A549 (cell line): ENCODE measurements at regions not wholly inside any gene's neighbourhood (a gene's known extent, or its start where the extent isn't known, plus 50 kb on each side); places are given as distances from the start of the nearest gene placed in this dataset.

Experiments
- ATAC-seq, 2 experiments: fragments of 200-7000 bp in 1 of 2; fragments of >200 bp in 1 of 2; cut with Nextera tagmentation in 1 of 2; cut with Tn5 transposase in 1 of 2; 3 replicates each; pipeline versions ENCODE4 v1.8.0 to v1.9.1; 2018 to 2020; ENCODE audit warnings: mild to moderate bottlenecking in 1 of 2, moderate library complexity in 1 of 2
- CTCF ChIA-PET: fragments of 300-600 bp; sonication (Branson Sonifier 250); formaldehyde crosslinking; extraction: SDS; loops from one replicate; lab custom pipeline; 2021; ENCODE audit warnings: antibody characterized with exemption, inconsistent platforms; lab: Yijun Ruan, JAX
- POLR2A ChIA-PET: fragments of 350-600 bp; formaldehyde crosslinking; extraction: SDS; loops from one replicate; lab custom pipeline; 2021; ENCODE audit warnings: antibody characterized with exemption, inconsistent platforms; lab: Yijun Ruan, JAX
- DNase-seq, 2 experiments: peaks; one replicate each; pipeline versions ENCODE4 v3.0.0 to v3.0.0-alpha.2; 2011 to 2016; ENCODE audit warnings: low read depth in 1 of 2, low spot score in 1 of 2
- FAIRE-seq: peaks from 2 replicates; lab custom pipeline; 2011; peaks lifted over from hg19 to GRCh38; lab: Jason Lieb, UNC
- H3K27ac ChIP-seq, 2 experiments: fragments of >200 bp; sonication (Bioruptor Twin); formaldehyde crosslinking; 3 replicates each; pipeline ENCODE4 v1.5.1; 2016 to 2017
- H3K4me1 ChIP-seq: fragments of >200 bp; sonication (Bioruptor Twin); formaldehyde crosslinking; 3 replicates; pipeline ENCODE4 v1.6.1; 2016
- H3K4me2 ChIP-seq: fragments of >200 bp; sonication (Bioruptor Twin); formaldehyde crosslinking; 3 replicates; pipeline ENCODE4 v1.6.1; 2016
- H3K4me3 ChIP-seq: fragments of >200 bp; sonication (Bioruptor Twin); formaldehyde crosslinking; 3 replicates; pipeline ENCODE4 v1.5.1; 2016
- H3K9me3 ChIP-seq: fragments of >200 bp; sonication (Bioruptor Twin); formaldehyde crosslinking; 3 replicates; pipeline ENCODE4 v1.6.1; 2016
- CBX8 ChIP-seq: fragments of 200-600 bp; sonication (generic); IDR thresholded peaks from 2 replicates; pipeline ENCODE4 v1.6.1; 2016
- CEBPB ChIP-seq, 2 experiments: fragments of >200 bp in 1 of 2; sonication (Bioruptor Twin) in 1 of 2; formaldehyde crosslinking in 1 of 2; IDR thresholded peaks; 2 replicates each; pipeline ENCODE4 v1.6.1; 2012 to 2016
- EHMT2 ChIP-seq: fragments of 200-600 bp; sonication (generic); IDR thresholded peaks from 2 replicates; pipeline ENCODE4 v1.6.1; 2016; ENCODE audit warnings: antibody characterized with exemption, low read depth, mild to moderate bottlenecking, moderate library complexity
- FOXS1 ChIP-seq: fragments of 250-450 bp; sonication (Bioruptor Pico); IDR thresholded peaks from 2 replicates; pipeline ENCODE4 v1.5.0; 2020; ENCODE audit warnings: mild to moderate bottlenecking, moderate library complexity
- GATA3 ChIP-seq: IDR thresholded peaks from 2 replicates; pipeline ENCODE4 v1.6.1; 2012; ENCODE audit warnings: borderline replicate concordance
- JUNB ChIP-seq: fragments of >200 bp; sonication (Bioruptor Twin); formaldehyde crosslinking; IDR thresholded peaks from 2 replicates; pipeline ENCODE4 v1.6.1; 2016
- KDM1A ChIP-seq: fragments of 200-600 bp; sonication (generic); IDR thresholded peaks from 2 replicates; pipeline ENCODE4 v1.6.1; 2016; ENCODE audit warnings: low read depth, mild to moderate bottlenecking
- KDM5A ChIP-seq: fragments of 200-600 bp; sonication (generic); IDR thresholded peaks from 2 replicates; pipeline ENCODE4 v1.6.1; 2016; ENCODE audit warnings: antibody characterized with exemption, mild to moderate bottlenecking
- PHF8 ChIP-seq: fragments of 200-600 bp; sonication (generic); IDR thresholded peaks from 2 replicates; pipeline ENCODE4 v1.6.1; 2016; ENCODE audit warnings: low read depth, mild to moderate bottlenecking, antibody characterized with exemption, moderate library complexity, borderline replicate concordance
- RARB ChIP-seq: fragments of 250-450 bp; sonication (Bioruptor Pico); IDR thresholded peaks from 2 replicates; pipeline ENCODE4 v1.8.0; 2021; ENCODE audit warnings: mild to moderate bottlenecking, moderate library complexity
- RCOR1 ChIP-seq: fragments of 150-350 bp; IDR thresholded peaks from 2 replicates; pipeline ENCODE4 v1.6.1; 2014; ENCODE audit warnings: antibody characterized with exemption, low read length, low read depth
- RNF2 ChIP-seq: fragments of 200-600 bp; sonication (generic); IDR thresholded peaks from 2 replicates; pipeline ENCODE4 v1.6.1; 2016; ENCODE audit warnings: low read depth, mild to moderate bottlenecking, antibody characterized with exemption, moderate library complexity, borderline replicate concordance
- SMC3 ChIP-seq: fragments of >200 bp; sonication (Bioruptor Twin); formaldehyde crosslinking; IDR thresholded peaks from 3 replicates; pipeline ENCODE4 v1.6.1; 2018; ENCODE audit warnings: inconsistent platforms
- SREBF2 ChIP-seq: fragments of 450-650 bp; IDR thresholded peaks from 2 replicates; pipeline ENCODE4 v1.6.1; 2014; ENCODE audit warnings: mild to moderate bottlenecking, moderate library complexity
- ZC3H11A ChIP-seq: fragments of 450-650 bp; IDR thresholded peaks from 2 replicates; pipeline ENCODE4 v1.6.1; 2014; ENCODE audit warnings: antibody characterized with exemption, mild to moderate bottlenecking
- ZNF302 ChIP-seq: fragments of 250-450 bp; sonication (Bioruptor Pico); IDR thresholded peaks from 2 replicates; pipeline ENCODE4 v1.9.0; 2021; ENCODE audit warnings: inconsistent platforms, mild to moderate bottlenecking, moderate library complexity
- WGBS: methylation state at CpG from one replicate; pipeline ENCODE4 v1.1.6; 2017; ENCODE audit errors: missing lambda C conversion rate; 5-methylcytosine and 5-hydroxymethylcytosine counted together
- TF ChIP-seq, protein P1 (sequence below): fragments of >200 bp; sonication (Bioruptor Twin); formaldehyde crosslinking; IDR thresholded peaks from 2 replicates; pipeline ENCODE4 v1.6.1; 2016
- TF ChIP-seq, protein P2 (sequence below): fragments of 250-450 bp; sonication (Bioruptor Pico); IDR thresholded peaks from 2 replicates; pipeline ENCODE4 v1.5.0; 2020; ENCODE audit warnings: low read depth, mild to moderate bottlenecking, moderate library complexity
- TF ChIP-seq, protein P3 (sequence below): IDR thresholded peaks from 2 replicates; pipeline ENCODE4 v1.6.1; 2012
- TF ChIP-seq, protein P4 (sequence below): fragments of >200 bp; sonication (Bioruptor Twin); formaldehyde crosslinking; IDR thresholded peaks from 3 replicates; pipeline ENCODE4 v1.5.1; 2016
- TF ChIP-seq, protein P5 (sequence below): IDR thresholded peaks from 2 replicates; pipeline ENCODE4 v1.6.1; 2012

DNA sequence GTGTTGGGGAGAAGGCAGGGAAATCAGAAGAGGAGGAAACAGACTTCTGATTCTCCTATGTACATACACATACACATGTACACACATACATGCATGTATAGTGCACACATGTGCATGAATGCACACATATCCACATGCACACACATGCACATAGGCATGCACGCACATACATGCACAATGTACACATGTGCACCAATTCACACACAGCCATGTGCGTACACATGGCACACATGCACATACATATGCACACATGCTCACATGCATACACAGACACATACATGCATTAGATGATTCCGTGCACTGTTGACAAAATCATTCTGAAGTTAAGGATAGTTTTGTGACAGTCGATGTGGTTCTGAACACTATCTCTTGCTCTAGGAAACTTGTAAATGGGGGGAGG is 214.0 kb upstream of the CDH13 start:
- POLR2A ChIA-PET = no interaction called here
- no peak for FAIRE-seq

DNA sequence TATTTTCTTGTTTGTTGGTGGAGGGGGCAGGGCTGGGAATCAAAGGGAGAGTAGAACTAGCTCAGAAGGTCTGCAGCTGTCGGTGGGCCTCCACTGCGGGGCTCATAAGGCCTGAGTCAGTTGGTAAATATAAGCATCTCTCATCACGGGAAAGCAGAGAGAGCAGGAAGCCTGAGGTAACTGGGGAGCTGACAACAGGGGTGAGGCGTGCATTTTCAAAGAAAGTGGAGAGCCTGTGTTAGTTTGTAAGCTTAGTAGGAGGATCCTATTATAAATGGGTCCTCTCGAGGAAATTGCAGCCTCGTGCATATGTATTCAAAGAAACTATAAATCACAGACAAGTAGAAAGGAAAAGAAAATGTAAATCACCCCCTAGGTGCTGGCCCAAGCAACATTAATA is 221.0 kb upstream of the CDH13 start:
- 6% methylated on average over 6 of the region's 6 CpGs for WGBS
- no peak overlapping the region for H3K27ac ChIP-seq
- ChIA-PET POLR2A (no interaction called here), CTCF (no interaction called here)
- H3K4me1 ChIP-seq = no peaks in the 10 kb centered on the region
- no peak overlapping the region for H3K4me2 ChIP-seq
- DNase-seq (no peak), ATAC-seq (no peak), FAIRE-seq (no peak)
- H3K9me3 ChIP-seq = no peaks in the 10 kb centered on the region
- TF ChIP-seq GATA3 = no peak
- TF ChIP-seq RARB (CRISPR knock-in tag) = no peak
- no peak for TF ChIP-seq ZNF302 (CRISPR knock-in tag)
- TF ChIP-seq CBX8 = no peak
- TF ChIP-seq KDM5A = no peak
- TF ChIP-seq, protein P1, sequence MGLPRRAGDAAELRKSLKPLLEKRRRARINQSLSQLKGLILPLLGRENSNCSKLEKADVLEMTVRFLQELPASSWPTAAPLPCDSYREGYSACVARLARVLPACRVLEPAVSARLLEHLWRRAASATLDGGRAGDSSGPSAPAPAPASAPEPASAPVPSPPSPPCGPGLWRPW = no peak
- no peak for TF ChIP-seq SMC3
- TF ChIP-seq CEBPB (IDR thresholded peaks at IDR 0.05) = no peak
- TF ChIP-seq ZC3H11A = no peak
- no peak for TF ChIP-seq EHMT2
- TF ChIP-seq, protein P2, sequence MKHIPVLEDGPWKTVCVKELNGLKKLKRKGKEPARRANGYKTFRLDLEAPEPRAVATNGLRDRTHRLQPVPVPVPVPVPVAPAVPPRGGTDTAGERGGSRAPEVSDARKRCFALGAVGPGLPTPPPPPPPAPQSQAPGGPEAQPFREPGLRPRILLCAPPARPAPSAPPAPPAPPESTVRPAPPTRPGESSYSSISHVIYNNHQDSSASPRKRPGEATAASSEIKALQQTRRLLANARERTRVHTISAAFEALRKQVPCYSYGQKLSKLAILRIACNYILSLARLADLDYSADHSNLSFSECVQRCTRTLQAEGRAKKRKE (CRISPR knock-in tag) = no peak
- no peak for TF ChIP-seq JUNB
- TF ChIP-seq, protein P3, sequence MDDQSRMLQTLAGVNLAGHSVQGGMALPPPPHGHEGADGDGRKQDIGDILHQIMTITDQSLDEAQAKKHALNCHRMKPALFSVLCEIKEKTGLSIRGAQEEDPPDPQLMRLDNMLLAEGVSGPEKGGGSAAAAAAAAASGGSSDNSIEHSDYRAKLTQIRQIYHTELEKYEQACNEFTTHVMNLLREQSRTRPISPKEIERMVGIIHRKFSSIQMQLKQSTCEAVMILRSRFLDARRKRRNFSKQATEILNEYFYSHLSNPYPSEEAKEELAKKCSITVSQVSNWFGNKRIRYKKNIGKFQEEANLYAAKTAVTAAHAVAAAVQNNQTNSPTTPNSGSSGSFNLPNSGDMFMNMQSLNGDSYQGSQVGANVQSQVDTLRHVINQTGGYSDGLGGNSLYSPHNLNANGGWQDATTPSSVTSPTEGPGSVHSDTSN = no peak
- TF ChIP-seq PHF8 = no peak
- TF ChIP-seq, protein P4, sequence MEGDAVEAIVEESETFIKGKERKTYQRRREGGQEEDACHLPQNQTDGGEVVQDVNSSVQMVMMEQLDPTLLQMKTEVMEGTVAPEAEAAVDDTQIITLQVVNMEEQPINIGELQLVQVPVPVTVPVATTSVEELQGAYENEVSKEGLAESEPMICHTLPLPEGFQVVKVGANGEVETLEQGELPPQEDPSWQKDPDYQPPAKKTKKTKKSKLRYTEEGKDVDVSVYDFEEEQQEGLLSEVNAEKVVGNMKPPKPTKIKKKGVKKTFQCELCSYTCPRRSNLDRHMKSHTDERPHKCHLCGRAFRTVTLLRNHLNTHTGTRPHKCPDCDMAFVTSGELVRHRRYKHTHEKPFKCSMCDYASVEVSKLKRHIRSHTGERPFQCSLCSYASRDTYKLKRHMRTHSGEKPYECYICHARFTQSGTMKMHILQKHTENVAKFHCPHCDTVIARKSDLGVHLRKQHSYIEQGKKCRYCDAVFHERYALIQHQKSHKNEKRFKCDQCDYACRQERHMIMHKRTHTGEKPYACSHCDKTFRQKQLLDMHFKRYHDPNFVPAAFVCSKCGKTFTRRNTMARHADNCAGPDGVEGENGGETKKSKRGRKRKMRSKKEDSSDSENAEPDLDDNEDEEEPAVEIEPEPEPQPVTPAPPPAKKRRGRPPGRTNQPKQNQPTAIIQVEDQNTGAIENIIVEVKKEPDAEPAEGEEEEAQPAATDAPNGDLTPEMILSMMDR = no peak
- TF ChIP-seq RNF2 = no peak
- TF ChIP-seq FOXS1 (CRISPR knock-in tag) = no peak
- TF ChIP-seq, protein P5, sequence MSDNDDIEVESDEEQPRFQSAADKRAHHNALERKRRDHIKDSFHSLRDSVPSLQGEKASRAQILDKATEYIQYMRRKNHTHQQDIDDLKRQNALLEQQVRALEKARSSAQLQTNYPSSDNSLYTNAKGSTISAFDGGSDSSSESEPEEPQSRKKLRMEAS = no peak
- no peak overlapping the region for H3K4me3 ChIP-seq

More for the DNA sequence above, 214.0 kb upstream of the CDH13 start:
- H3K27ac ChIP-seq = no peak overlapping the region
- CTCF ChIA-PET = interaction anchor here (1.2 kb wide), 1 partner anchor 9 kb away, joined by 3 read pairs; no protein-coding TSS in a partner anchor
- no peak for TF ChIP-seq SREBF2
- TF ChIP-seq EHMT2 = no peak
- no peak overlapping the region for H3K4me2 ChIP-seq
- WGBS = 12% methylated on average over 4 of the region's 4 CpGs
- no peak overlapping the region for H3K4me3 ChIP-seq
- no peak for DNase-seq
- ATAC-seq = no peak
- H3K9me3 ChIP-seq = no peaks in the 10 kb centered on the region
- no peaks in the 10 kb centered on the region for H3K4me1 ChIP-seq

DNA sequence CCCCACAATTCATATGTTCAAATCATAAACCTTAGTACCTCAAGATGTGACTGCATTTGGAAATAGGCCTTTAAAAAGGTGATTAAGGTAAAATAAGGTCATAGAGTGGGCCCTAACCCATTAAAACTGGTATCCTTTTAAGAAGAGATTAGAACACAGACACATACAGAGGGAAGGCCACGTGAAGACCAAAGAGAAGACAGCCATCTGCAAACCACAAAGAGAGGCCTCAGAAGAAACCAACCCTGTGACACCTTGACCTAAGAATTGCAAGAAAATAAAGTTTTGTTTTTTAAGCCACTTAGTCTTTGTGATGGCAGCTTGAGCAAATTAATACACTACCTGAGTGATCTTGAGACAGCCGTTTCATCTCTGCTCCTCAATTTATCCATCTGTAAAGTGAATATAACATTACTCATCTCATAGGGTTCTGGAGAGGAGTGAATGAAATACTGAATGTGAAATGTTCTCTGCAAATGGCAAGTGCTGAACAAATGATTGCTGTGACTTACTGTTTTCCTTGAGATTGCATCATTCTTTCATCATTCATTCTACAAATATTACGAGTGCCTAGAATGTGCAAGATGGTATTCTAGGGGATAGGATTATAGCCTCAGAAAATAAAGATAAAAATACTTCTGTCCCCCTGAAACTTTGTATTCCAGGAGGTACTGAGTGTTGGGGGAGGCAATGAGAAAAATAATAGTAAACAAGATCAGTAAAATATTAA is 222.0 kb upstream of the CDH13 start:
- no peak overlapping the region for H3K4me3 ChIP-seq
- no peak overlapping the region for H3K27ac ChIP-seq
- 2% methylated on average over 3 of the region's 3 CpGs for WGBS
- no peak for ATAC-seq
- H3K4me1 ChIP-seq = no peaks in the 10 kb centered on the region
- TF ChIP-seq RNF2 (no peak), RCOR1 (no peak), KDM1A (no peak)
- TF ChIP-seq, all 56 proteins: peak for 0
- no peak overlapping the region for H3K4me2 ChIP-seq
- ChIA-PET POLR2A (no interaction called here), CTCF (no interaction called here)
- no peaks in the 10 kb centered on the region for H3K9me3 ChIP-seq
- DNase-seq = no peak
- FAIRE-seq = no peak
